HG02571 (cell line): ENCODE measurements at regions not wholly inside any gene's neighbourhood (a gene's known extent, or its start where the extent isn't known, plus 50 kb on each side); places are given as distances from the start of the nearest gene placed in this dataset.

Experiments
- ATAC-seq: cut with Tn5 transposase; IDR thresholded peaks from one replicate; pipeline ENCODE4 v1.9.1; 2021; ENCODE audit warnings: mild to moderate bottlenecking, moderate library complexity; ENCODE audit not compliant: unreplicated experiment

GRCh38 chr1:239023732-239024360, 362.5 kb upstream of the CHRM3 start:
- ATAC-seq = no peak

GRCh38 chr1:239016337-239016736, 370.0 kb upstream of the CHRM3 start:
- no peak for ATAC-seq

- ATAC-seq = no peak
Measured at GRCh38 chr1:239011382-239011781, 375.0 kb upstream of the CHRM3 start.

GRCh38 chr1:239008568-239008967, 377.8 kb upstream of the CHRM3 start:
- no peak for ATAC-seq

- ATAC-seq = no peak
Measured at GRCh38 chr1:239006276-239006675, 380.1 kb upstream of the CHRM3 start.

GRCh38 chr1:238999944-239000343, 386.4 kb upstream of the CHRM3 start:
- ATAC-seq = no peak

GRCh38 chr1:238998577-238998976, 387.8 kb upstream of the CHRM3 start:
- ATAC-seq = no peak

- no peak for ATAC-seq
Measured at GRCh38 chr1:238991765-238992495, 394.4 kb upstream of the CHRM3 start.

GRCh38 chr1:238985312-238985711, 401.1 kb upstream of the CHRM3 start:
- ATAC-seq = no peak

GRCh38 chr1:238982736-238983135, 403.6 kb upstream of the CHRM3 start:
- ATAC-seq = no peak

- no peak for ATAC-seq
Measured at GRCh38 chr1:238981317-238981933, 404.9 kb upstream of the CHRM3 start.

GRCh38 chr1:238980053-238980452, 406.3 kb upstream of the CHRM3 start:
- no peak for ATAC-seq

- no peak for ATAC-seq
Measured at GRCh38 chr1:238964631-238965030, 421.7 kb upstream of the CHRM3 start.

- no peak for ATAC-seq
Measured at GRCh38 chr1:238962941-238963340, 423.4 kb upstream of the CHRM3 start.

- ATAC-seq = no peak
Measured at GRCh38 chr1:238961790-238962189, 424.6 kb upstream of the CHRM3 start.

- ATAC-seq = no peak
Measured at GRCh38 chr1:238960071-238960470, 426.3 kb upstream of the CHRM3 start.

GRCh38 chr1:238955934-238956333, 430.4 kb upstream of the CHRM3 start:
- no peak for ATAC-seq

- ATAC-seq = no peak
Measured at GRCh38 chr1:238954865-238955264, 431.5 kb upstream of the CHRM3 start.

GRCh38 chr1:238953448-238954010, 432.8 kb upstream of the CHRM3 start:
- no peak for ATAC-seq

- ATAC-seq = no peak
Measured at GRCh38 chr1:238951809-238952208, 434.6 kb upstream of the CHRM3 start.

- no peak for ATAC-seq
Measured at GRCh38 chr1:238950784-238951183, 435.6 kb upstream of the CHRM3 start.

- no peak for ATAC-seq
Measured at GRCh38 chr1:238950017-238950416, 436.4 kb upstream of the CHRM3 start.
